GM18507 (cell line): ENCODE measurements at regions not wholly inside any gene's neighbourhood (a gene's known extent, or its start where the extent isn't known, plus 50 kb on each side); places are given as distances from the start of the nearest gene placed in this dataset.
"Not testable (repeated sequence)": the region's sequence is repeated elsewhere in the genome, so short reads cannot be mapped to it uniquely, and the experiment has no call there.

ENCODE experiments used
- DNase-seq: peaks from one replicate; pipeline ENCODE4 v3.0.0; 2011; ENCODE audit warnings: low read depth; ENCODE audit not compliant: insufficient read length; ENCODE audit errors: extremely low spot score
- FAIRE-seq: peaks from 2 replicates; lab custom pipeline; 2011; peaks lifted over from hg19 to GRCh38; lab: Jason Lieb, UNC

DNA sequence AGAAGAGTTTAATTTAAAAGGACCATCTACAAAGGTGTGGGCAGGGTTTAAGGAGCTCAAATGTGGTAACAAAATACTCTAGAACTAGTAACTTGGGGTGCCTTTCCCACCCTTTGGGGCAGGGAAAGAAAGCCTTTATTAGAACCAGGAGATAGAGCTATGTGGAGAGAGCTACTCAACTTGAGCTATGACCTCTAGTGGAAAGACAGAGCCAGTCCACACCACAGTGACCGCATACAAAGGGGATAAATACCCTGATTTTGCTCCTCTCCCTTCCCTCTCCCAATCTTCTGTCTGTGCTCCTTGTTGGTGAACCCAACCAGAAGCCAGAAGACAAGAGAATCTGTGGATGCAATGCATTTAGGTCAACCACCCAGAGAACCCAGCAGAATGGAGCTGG, 54.4 kb upstream of the JAK1 start:
- no peak for FAIRE-seq
- DNase-seq, result no peak

DNA sequence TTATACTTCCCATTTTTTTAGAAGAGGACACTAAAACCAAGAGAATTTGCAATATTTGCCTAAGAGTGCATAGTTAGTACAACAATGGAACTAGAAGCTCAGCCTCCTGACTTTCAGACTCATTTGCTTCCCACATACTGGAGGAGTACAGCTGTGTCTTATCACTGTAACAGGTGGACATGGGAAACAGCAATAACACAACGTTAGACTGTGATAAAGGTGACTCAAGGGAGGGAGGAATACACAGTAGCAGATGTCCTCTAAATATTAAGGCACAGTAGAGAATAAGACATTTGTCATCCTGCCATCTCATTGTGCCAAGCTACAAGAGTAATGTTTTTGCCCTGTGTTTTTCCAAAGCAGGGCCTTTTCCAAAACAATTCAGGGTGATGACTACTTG, 55.4 kb upstream of the JAK1 start:
- FAIRE-seq, result no peak
- DNase-seq, result no peak

DNA sequence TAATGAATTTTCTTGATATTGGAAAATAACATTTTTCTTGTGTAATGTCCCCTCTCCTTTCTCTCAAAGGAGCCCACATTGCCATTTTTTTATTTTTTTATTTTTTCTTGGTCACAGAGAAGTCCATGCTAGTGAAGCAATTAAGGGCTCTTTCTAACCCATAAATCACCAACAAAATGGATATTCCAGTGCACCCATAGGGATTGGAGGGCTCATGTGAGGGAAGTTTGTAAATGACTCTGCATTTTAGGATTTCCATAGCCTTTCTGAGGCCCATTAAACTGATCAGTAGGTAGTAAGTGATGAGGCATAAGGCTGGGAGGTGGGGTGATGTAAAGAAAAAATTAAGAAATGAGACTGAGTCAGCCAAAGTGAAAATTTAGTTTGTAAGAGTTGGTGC, 55.9 kb upstream of the JAK1 start:
- FAIRE-seq, result no peak

DNA sequence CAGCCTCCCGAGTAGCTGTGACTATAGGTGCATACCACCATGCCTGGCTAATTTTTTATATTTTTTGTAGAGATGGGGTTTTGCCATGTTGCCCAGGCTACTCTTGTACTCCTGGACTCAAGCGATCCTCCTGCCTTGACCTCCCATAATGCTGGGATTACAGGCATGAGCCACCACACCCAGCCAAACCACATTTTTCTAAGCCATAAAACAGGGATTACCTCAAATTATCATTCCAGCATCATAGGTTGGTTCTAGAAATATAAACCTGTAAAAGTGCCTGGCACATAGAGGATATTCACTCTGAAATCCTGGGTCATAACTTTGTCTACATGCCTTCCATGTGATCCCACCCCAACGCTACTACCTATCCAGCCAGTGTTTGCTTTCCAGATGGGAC, 59.4 kb upstream of the JAK1 start:
- FAIRE-seq (no peak), DNase-seq (no peak)

More for the DNA sequence above, 55.9 kb upstream of the JAK1 start:
- no peak for DNase-seq

DNA sequence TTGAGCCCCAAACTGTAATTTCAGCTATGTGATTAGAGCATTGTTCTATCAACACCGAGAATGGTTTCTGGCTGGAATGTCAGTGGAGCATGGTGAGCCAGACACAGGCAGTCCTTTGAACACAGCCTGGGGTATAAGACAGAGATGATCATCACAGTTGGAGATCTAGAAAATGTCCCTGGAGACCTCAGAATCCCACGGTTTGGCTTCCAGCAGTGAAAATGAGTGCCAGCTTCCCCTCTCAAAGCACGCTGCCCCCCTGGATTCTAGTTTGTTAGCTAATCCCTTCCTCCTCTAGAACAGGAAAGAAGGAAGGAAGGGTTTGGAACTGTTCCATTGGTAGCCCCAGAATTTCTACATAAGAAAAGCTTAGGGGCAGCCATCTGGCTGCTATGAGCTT, 59.9 kb upstream of the JAK1 start:
- no peak for DNase-seq

DNA sequence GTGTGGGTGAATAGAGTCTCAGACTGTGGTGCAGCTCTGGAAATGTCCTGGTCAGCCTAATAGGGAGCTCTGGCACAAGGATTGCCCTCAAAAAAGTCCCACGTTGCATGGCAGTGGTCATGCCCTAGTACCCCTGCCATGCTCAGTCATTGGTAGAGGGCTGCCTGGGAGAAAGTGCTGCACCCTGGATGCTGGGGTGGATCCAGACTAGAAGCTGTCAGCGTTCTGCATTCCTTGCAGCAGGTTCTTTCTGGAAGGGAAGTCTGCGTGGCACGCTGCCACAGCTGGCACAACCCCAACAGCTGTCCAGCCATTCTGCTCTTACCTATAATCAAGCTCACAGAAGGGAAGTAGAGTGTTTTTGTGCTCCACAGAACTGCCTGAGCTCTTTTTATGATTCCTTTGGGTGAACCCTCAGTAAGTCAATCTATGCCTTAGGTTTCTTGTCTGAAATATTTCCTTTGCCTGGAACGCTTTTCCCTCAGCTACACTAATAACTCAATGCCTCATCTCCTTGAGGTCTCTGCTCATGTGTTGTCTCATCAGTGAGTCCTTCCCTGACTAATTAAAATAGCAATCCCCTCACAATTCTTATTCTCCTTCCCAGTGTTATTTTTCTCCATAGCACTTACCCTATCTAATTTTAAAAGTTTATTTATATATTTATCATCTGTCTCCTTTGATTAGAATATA, 61.5 kb upstream of the JAK1 start:
- FAIRE-seq, result no peak
- DNase-seq, result no peak

More for the DNA sequence above, 59.9 kb upstream of the JAK1 start:
- FAIRE-seq, result no peak

DNA sequence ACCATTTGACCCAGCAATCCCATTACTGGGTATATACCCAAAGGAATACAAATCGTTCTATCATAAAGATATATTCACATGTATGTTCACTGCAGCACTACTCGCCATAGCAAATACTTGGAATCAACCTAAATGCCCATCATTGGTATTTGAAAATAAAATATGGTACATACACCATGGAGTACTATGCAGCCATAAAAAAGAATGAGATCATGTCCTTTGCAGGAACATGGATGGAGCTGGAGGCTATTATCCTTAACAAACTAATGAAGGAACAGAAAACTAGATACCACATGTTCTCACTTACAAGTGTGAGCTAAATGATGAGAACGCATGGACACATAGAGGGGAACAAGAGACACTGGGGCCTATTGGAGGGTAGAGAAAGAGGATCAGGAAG, 63.1 kb upstream of the JAK1 start:
- DNase-seq, FAIRE-seq: not testable (repeated sequence)

DNA sequence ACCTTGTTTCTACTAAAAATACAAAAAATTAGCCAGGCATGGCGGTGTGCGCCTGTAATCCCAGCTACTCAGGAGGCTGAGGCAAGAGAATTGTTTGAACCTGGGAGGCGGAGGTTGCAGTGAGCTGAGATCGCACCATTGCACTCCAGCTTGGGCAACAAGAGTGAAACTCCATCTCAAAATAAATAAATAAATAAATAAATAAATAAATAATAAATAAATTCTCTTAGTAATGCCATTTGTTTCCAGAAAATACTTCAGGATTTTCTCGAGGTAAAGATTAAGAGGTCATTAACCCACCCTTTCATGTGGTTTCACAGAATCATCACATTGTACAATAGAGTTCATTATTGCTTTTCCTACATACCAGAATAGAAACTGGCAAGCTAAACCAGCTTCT, 68.5 kb upstream of the JAK1 start:
- not testable (repeated sequence) for DNase-seq, FAIRE-seq

DNA sequence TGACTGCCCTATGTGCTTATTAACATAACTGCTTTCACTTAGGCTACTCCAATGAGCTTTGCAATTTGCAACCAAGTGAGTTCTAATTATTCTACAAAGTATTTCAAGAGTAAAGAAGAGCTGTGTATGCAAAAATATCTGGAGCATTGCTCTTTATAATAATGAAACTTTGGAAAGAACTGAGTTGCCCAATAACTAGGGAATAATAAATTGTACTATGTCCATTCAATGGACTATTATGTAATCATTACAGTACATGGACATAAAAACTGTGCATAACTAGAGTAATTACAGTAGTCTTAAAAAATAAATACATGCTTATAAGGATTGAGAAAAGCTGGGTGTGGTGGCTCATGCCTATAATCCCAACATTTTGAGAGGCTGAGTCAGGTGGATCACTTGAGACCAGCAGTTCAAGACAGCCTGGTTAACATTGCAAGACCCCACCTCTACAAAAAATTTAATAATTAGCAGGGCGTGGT, 70.3 kb upstream of the JAK1 start:
- FAIRE-seq (no peak), DNase-seq (no peak)

DNA sequence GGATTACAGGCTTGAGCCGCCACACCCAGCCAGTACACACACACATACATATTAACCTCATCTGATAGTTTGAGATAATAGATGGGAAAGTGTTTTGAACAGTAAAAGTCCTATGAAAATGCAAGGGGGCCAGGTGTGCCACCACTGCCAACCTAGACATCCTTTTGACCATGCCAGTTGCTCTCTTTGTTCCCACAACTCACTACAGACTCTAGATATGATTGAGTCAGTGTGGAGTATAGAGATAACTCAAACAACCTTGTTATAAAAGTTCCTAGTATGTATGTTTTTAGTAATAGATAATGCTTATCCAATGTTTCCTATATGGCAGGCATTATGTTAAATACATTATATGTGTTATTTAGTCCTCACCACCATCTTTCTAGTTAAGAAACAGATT, 72.7 kb upstream of the JAK1 start:
- DNase-seq, result no peak
- FAIRE-seq, result no peak

DNA sequence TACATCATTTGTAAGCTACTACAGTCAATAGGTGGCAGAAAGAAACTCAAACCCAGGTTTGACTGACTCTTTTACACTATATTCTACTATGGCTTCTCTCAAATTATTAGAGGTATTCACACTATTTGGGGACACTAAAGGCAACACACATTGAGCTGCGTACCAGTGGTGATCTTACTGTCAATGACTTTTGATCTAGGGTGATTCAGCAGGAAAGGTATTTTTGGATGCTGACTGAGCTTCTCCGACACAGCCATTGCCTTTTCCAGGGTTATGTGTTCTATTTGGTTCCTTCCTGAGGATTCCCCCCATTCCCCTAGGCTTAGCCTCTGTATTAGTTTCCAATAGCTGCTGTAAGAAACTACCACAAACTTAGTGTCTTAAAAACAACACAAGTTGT, 73.2 kb upstream of the JAK1 start:
- DNase-seq, result no peak
- FAIRE-seq, result no peak

DNA sequence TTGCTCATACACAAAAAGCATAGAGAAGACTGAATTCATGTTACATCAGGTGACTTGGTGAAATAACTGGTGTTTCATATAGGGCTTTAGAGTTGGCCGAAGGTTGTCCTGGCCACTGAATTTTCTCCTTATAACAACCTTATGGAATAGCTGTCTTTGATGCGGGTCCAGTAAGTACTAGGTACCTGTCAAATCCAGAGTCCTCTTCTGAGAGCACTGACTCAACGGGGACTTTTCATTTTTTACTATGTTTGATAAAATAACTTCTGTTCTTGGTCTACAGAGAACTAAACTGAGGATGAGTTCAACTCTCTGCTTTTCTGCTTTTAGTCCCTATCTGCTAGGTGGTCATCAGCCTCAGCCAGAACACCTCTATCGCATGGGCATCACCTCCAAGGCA, 76.1 kb upstream of the JAK1 start:
- FAIRE-seq, result no peak
- no peak for DNase-seq

DNA sequence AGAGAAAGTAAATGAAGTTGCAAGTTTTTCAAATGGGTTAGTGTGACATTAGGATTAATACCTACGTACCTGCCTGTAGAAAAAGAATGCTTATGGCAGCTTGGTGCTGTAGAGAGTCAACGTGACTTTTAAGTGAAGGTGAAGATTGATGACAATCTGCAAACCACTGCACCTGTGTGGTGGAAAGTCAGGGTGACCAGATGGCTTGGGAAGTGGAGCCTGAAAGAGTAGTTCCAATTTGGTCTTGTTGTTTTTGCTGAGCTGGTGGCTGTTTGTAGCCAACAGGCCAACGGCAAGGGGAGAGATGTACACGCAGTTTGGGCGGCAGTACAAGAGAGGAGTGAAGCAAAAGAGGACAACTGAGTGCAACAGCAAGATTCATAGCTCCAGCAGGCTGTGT, 78.1 kb upstream of the JAK1 start:
- DNase-seq (no peak), FAIRE-seq (no peak)

DNA sequence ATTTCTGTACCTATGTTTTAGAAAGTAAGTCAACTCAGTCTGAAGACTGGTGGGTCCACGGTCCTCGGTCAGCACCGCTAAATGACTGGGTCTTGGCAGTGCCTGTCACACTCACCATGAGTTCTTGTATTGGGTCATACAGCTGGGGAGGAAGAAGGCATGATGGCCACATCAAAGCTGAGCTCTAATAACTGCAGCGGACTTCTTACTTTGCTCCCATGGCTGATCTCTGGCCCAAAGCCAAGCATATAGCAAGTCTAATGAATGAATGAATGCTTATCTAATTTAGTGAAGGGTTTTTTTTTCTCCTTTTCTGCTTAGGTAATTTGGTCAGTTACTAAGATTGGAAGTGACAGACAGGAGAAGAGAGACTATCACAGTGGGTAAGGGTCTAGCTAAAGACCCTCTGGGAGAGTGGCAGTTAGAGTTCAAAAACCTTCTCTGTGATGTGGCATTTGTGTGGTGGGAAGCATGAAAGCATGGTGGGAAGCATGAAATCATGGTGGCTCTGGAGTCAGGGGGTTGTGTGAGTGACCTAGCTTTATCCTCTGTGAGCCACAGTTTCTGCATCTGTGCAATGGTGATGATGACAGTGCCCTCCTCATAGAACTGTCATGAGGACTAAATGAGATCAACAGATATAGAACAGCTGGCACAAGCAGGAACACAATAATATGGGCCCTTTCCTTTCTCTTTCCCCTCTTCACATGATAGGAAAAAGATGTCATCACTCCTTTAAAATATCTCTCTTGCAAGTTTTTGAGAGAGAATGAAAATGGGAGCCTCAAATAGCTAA, 78.9 kb upstream of the JAK1 start:
- DNase-seq (no peak), FAIRE-seq (no peak)

DNA sequence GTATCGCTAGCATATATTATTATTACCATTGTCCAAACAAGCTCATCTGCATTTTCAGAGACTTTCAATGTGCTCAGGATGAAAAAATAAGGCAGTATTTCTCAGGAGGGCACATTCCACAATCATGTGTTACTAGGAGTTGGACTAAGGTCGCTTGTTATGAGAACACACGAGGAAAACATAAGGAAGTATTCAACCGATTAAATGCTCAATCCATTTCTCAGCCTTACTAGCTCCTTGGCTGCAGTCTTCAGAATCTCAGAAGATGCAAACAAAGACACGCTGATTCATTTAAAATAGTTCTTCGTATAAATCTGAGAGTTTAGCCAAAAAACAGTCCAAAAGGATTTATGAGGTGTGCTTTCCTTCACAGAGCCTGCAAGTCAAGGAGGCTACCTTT, 82.0 kb upstream of the JAK1 start:
- DNase-seq (no peak), FAIRE-seq (no peak)

DNA sequence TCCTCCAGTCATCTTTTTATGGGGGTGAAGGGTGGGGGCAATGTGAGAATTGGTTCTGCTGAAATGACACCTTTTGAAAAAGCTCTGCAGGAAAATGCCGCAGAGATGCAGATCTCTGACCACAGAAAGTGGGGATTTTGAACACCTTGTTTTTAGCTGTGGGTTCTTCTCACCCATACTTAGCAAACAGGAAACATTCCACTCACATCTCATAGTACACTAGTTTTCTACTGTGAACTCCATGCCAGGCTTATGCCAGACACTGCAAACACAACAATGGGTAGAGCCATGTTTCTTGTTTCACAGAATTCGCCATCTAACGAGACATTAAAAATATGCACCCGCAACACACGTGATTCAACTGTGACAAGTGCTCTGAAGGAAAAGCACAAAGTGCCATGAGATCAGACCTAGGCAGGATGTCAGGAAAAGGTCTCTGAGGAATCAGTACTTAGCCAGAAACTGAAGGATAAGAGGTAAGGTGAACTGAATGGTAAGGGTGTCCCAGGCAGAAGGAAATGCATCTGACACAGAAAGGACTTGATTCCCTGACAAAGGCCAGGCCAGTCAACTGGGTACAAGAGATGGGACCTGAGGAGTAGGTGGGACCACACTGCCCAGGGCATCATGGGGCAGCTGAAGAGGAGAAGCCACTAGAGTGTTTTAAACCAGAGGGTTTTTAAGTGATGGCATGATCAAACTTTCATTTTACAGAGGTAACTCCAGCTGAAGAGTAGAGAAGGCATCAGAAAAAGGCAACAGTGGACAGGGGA, 83.8 kb upstream of the JAK1 start:
- DNase-seq (no peak), FAIRE-seq (no peak)

DNA sequence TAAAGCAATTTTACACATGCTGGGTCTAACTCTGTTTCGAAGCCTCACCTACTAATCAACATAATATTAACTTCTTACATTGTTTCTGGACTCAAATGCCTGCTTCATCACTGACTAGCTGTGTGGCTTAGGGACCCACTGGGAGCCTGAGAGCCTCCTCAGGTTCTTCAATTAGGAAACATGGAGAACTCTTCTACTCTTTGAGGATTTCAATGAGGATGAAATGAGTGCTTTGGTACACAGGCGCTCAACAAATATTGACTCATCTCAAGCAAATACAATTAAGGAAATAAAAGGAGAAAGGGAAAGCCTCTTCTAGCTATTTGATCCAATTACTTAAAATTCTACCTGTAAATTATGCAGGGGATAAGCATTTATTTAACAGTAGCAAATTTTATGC, 84.4 kb upstream of the JAK1 start:
- DNase-seq (no peak), FAIRE-seq (no peak)

DNA sequence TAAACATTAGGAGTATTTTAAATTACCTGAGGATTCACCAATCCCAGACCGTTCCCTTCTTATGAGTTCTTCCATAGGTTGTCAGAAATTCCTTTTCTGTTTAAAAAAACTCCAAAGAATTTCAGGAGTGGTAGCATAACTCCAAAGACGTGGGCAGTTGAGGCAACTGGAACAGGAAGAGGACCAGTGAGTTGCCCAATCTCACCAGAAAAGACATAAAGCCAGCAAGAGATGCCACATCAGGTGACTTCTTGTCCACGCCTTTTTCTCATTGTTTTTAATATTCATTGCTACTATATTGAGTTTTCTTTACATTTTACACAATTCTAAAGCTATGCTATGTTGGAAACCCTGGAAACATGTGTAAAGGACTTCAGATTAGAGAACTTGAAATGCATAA, 88.1 kb upstream of the JAK1 start:
- no peak for FAIRE-seq
- DNase-seq, result no peak

DNA sequence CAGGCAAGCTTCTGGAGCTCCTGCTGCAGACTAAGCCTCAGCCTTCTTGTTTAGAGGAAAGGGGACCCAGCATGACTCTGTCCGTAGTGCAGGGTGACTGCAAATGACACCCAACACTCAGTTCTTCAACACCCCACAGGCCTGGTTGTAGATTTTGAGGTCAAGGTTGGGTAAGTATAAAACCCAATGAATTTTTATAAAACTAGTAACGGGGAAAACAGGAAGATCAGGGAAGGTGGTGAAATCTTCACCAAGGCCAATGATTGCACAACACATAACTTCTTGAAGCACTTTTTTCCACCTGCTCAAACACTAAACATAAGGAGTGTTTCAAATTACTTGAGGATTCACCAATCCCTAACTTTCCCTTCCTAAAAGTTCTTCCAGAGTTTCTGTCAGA, 89.4 kb upstream of the JAK1 start:
- DNase-seq, result no peak
- FAIRE-seq, result no peak

DNA sequence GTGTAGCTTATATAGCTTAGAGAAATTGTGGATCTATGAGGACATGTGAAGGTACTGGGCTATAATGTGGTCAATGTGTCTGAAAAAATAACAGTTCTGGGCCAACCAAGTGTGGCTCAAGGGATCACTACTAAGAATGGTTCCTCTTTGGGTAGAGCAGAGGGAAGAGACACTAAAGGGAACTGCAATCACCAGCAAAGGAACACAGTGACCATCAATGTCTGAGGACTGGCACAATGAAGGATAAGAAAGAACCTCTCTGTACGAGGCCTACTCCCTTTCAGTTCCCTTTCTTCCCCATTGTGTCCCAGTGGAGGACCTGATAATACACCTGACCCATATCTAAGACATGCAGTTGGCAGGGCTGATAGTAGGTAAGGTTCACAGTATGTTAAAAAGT, 89.9 kb upstream of the JAK1 start:
- no peak for DNase-seq
- no peak for FAIRE-seq
